Neural crest cell (in vitro differentiated cells): ENCODE measurements at regions not wholly inside any gene's neighbourhood (a gene's known extent, or its start where the extent isn't known, plus 50 kb on each side); places are given as distances from the start of the nearest gene placed in this dataset.

ENCODE experiments used
- DNase-seq: peaks from one replicate; pipeline ENCODE4 v3.0.0; 2021; ENCODE audit warnings: low read depth, mixed read lengths, low spot score
- H3K27ac Mint-ChIP-seq: one replicate; pipeline ENCODE4 v1.8.0; 2021; ENCODE audit warnings: mild to moderate bottlenecking, mixed read lengths; ENCODE audit not compliant: unreplicated experiment
- H3K27me3 Mint-ChIP-seq: 2 replicates; pipeline ENCODE4 v1.8.0; 2021; ENCODE audit warnings: low read depth, mild to moderate bottlenecking, mixed read lengths
- H3K36me3 Mint-ChIP-seq: 2 replicates; pipeline ENCODE4 v1.8.0; 2021; ENCODE audit warnings: low read depth, mild to moderate bottlenecking, mixed read lengths
- H3K4me1 Mint-ChIP-seq: 2 replicates; pipeline ENCODE4 v1.8.0; 2021; ENCODE audit warnings: mixed read lengths
- H3K4me3 Mint-ChIP-seq: one replicate; pipeline ENCODE4 v1.8.0; 2021; ENCODE audit warnings: mild to moderate bottlenecking, mixed read lengths
- H3K9me3 Mint-ChIP-seq: 2 replicates; pipeline ENCODE4 v1.8.0; 2021; ENCODE audit warnings: mixed read lengths
- TF ChIP-seq, protein P1 (sequence below): fragments of 200-600 bp; sonication (generic); conservative IDR thresholded peaks from 2 replicates; pipeline ENCODE4 v1.5.0; 2021; ENCODE audit warnings: antibody characterized with exemption, mild to moderate bottlenecking

DNA sequence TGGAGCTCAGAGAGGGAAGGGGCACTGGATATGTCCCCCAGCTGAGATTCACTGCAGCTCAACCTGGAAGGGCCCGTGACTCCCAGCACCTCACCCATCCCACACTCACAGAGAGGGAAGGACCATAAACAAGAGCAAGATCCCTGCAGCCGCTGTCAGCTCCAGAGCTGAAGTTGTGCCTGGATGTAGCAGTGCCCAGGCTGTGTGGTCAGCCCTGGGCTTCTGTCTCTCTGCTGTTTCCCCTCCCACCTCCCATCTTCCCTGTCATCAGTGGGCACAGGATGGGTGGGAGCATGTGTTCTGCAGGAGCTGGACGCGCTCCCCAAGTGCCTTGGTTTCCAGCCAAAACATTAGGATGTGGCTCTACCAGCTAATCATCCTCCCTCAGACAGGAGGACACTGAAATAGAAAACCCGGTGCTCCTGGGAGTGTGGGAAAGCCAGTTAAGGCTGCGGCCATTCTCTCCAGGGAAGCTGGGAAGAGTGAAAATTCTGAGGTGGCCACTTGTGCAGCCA lies 282.7 kb downstream of the NPHP4 start:
- Mint-ChIP-seq H3K4me3 (no peak overlapping the region), H3K9me3 (no peaks in the 10 kb centered on the region), H3K4me1 (no peaks in the 10 kb centered on the region), H3K36me3 (no peaks in the 10 kb centered on the region), H3K27ac (no peak overlapping the region), H3K27me3 (no peaks in the 10 kb centered on the region)
- DNase-seq: no peak
- TF ChIP-seq, protein P1, sequence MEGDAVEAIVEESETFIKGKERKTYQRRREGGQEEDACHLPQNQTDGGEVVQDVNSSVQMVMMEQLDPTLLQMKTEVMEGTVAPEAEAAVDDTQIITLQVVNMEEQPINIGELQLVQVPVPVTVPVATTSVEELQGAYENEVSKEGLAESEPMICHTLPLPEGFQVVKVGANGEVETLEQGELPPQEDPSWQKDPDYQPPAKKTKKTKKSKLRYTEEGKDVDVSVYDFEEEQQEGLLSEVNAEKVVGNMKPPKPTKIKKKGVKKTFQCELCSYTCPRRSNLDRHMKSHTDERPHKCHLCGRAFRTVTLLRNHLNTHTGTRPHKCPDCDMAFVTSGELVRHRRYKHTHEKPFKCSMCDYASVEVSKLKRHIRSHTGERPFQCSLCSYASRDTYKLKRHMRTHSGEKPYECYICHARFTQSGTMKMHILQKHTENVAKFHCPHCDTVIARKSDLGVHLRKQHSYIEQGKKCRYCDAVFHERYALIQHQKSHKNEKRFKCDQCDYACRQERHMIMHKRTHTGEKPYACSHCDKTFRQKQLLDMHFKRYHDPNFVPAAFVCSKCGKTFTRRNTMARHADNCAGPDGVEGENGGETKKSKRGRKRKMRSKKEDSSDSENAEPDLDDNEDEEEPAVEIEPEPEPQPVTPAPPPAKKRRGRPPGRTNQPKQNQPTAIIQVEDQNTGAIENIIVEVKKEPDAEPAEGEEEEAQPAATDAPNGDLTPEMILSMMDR: no peak

DNA sequence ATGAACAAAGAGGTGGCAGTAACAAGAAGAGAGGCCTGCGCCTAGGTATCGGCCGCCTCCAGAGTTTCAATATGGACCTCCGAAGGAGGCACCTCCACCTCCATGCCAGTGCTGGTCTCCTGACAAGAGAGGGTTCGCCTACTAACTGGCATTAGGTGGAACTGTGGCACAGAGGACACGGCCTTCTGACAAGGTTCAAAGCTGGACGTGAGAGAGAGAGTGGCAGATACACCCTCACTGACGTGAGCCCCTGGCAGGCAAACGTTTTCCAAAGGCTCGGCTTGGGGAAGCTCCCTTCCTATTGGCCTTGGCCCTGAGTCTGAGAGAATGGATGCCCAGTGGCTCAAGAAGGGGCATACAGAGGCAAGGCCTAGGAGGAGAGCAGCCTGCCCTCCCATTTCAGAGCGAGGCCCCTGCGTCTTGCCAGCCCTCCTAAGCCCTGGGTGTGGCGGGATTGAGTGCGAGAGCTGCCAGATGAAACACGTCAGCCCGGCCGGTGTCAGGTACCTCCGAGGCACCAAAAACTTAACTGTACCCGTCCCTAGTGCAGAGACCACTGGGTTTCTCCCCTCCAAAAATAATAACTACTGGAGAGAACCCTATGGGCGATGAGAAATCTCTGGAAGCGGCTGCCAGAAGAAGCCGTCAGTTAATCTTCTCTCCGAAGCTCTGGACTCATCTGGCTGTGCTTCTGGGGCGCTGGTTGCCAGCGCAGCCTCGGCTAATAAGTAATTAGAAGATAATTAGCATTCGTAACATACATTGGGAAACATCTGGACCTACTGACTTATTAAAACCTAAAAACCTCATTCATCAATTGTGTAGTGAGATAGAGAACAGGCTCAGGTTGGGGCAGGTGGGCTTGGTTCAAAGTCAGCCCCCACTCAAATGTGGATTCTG lies 283.6 kb downstream of the NPHP4 start:
- no peak overlapping the region for H3K27ac Mint-ChIP-seq
- H3K27me3 Mint-ChIP-seq: no peaks in the 10 kb centered on the region
- H3K9me3 Mint-ChIP-seq: no peaks in the 10 kb centered on the region

DNA sequence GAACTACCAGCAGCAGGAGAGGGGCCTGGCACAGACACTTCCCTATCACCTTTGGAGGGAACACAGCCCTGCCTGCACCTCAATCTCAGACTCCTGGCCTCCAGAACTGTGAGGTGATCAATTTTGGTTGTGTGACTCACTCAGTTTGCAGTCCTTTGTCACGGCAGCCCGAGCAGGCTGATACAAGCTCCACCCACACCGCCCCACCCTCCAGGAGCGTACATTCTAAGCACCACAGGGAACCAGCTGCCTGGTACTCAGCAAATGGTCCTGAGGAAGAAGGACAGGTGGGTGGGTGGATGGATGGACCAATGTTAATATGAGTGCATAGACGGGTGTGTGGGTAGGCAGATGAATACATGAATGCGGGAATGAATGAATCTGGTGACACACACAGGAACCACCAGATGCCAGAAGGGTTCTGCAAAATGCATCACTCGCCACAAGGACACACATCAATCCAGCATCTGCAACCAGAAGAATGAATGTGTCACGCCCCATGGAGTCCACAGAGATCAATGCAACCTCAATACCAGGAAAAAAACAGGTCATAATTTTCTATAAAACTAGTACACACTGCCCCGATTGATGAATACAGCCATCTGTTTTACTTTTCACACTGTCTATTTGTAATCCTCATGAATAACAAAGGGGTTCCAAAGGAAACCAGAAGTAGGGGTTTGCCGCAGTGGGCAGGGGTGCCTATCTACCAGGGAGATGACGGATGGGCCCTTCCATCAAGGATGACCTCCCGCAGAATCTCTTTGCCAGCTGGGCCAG lies 284.5 kb downstream of the NPHP4 start:
- DNase-seq: no peak
- Mint-ChIP-seq H3K4me1 (no peaks in the 10 kb centered on the region), H3K9me3 (no peaks in the 10 kb centered on the region), H3K27ac (peak overlapping the region; percentile 57), H3K36me3 (no peaks in the 10 kb centered on the region), H3K4me3 (no peak overlapping the region), H3K27me3 (no peaks in the 10 kb centered on the region)
- TF ChIP-seq, protein P1: no peak

More for the DNA sequence above, 283.6 kb downstream of the NPHP4 start:
- Mint-ChIP-seq H3K4me3 (no peak overlapping the region), H3K4me1 (no peaks in the 10 kb centered on the region), H3K36me3 (no peaks in the 10 kb centered on the region)
- no peak for DNase-seq
- TF ChIP-seq, protein P1: no peak

DNA sequence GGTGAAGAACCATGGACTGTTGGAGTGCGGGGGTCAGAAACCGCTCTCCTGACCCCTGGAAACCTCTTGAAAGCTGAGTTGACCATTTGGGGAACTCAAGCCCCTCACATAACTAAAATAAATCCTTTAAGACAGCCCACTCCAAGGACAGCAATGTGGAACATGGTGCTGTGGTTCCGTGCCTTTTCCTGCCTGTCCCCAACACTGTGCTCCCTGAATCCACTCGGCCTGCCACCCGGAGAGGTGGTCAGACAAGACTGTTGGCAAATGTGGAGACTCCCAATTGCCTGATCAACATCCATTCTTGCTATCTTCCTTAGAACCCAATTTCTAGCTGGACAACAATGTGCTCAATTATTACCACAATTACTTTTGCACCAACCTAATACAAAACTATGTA lies 286.0 kb downstream of the NPHP4 start:
- Mint-ChIP-seq H3K9me3 (no peaks in the 10 kb centered on the region), H3K4me3 (no peak overlapping the region), H3K4me1 (no peaks in the 10 kb centered on the region), H3K36me3 (no peaks in the 10 kb centered on the region), H3K27ac (no peak overlapping the region), H3K27me3 (no peaks in the 10 kb centered on the region)
- TF ChIP-seq, protein P1: no peak
- DNase-seq: no peak

DNA sequence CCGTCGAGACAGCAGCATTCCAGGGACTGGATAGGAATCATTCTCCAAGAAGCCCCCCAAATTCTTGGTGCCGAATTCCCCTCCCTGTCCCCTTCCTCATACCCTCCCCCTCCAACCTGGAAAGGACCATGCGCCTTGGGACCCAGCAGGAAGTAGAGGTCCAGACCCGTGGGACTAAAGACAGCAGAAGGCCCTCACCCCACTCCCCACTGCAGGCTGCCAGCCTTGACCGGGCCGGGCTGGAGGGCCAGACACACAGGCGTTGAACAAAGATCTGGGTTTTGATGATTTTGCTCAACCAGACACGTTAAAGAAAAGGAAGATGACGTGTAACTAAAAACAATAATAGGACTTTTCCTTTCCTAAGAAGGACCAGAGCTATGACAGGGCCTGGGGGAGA lies 286.5 kb downstream of the NPHP4 start:
- H3K4me3 Mint-ChIP-seq: no peak overlapping the region
- no peak for DNase-seq
- TF ChIP-seq, protein P1: no peak
- no peaks in the 10 kb centered on the region for H3K27me3 Mint-ChIP-seq
- H3K9me3 Mint-ChIP-seq: no peaks in the 10 kb centered on the region
- H3K36me3 Mint-ChIP-seq: no peaks in the 10 kb centered on the region
- no peaks in the 10 kb centered on the region for H3K4me1 Mint-ChIP-seq
- no peak overlapping the region for H3K27ac Mint-ChIP-seq
